ENCODE measurements at regions not wholly inside any gene's neighbourhood (a gene's known extent, or its start where the extent isn't known, plus 50 kb on each side); places are given as distances from the start of the nearest gene placed in this dataset.
A peak's percentile ranks its signal among the peaks of the same experiment; 100 is the strongest.

DNA sequence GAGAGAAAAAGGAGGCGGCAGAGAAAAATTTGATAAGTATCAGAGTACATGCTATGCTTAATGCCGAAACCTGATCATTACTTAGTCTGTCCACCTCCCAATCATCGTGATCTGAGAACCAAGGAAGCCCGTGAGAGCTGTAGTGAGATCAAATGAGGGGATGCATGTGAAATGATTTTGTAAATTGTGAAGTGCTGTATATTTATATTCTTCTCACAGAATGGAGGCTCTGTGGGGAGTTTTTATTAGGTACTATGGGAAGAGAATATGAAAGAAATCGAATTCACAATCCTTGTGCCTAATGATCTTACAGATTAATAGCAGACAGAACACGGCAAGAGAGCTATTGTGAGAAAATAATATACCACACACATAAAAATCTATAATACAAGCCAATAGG, 115.5 kb downstream of the LYPLAL1 start (continued):
- TF ChIP-seq, protein P1, sequence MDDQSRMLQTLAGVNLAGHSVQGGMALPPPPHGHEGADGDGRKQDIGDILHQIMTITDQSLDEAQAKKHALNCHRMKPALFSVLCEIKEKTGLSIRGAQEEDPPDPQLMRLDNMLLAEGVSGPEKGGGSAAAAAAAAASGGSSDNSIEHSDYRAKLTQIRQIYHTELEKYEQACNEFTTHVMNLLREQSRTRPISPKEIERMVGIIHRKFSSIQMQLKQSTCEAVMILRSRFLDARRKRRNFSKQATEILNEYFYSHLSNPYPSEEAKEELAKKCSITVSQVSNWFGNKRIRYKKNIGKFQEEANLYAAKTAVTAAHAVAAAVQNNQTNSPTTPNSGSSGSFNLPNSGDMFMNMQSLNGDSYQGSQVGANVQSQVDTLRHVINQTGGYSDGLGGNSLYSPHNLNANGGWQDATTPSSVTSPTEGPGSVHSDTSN (IDR thresholded peaks at IDR 0.05) = no peak
- TF ChIP-seq ZSCAN20 (CRISPR knock-in tag; IDR thresholded peaks at IDR 0.05) = no peak
- no peak for TF ChIP-seq CBX2 (IDR thresholded peaks at IDR 0.05; ENCODE audit: borderline replicate concordance, low read depth)

DNA sequence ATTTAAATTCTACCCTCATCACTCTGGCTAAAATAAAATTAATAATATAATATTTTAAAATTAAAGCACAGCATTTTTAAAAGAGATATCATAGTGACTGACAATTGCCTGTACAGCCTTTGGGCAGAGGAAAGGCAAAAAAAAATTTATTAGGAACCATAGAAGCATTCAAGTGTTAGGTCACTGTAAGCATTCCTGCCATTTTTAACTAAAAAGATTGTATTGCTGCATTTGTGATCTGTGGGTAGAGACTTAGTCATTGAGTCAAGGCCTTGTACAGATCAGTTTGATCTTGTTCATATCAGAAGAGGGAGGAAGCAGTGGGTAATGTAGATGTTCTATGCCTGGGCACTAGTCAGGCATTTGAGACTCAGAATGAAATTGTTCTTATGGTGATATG, 109.9 kb downstream of the LYPLAL1 start:
- ATAC-seq (no peak), FAIRE-seq (no peak), DNase-seq (ENCODE audit: low read depth in 1 of 2, low spot score in 1 of 2) (no peak)
- no peaks in the 10 kb centered on the region for H3K9me3 ChIP-seq
- H3K4me2 ChIP-seq = no peak overlapping the region
- ChIA-PET POLR2A (no interaction called here), CTCF (interaction anchor here (0.6 kb wide), 1 partner anchor 62 kb away, joined by 3 read pairs; no protein-coding TSS in a partner anchor)
- H3K27ac ChIP-seq = no peak overlapping the region
- H3K4me3 ChIP-seq = no peak overlapping the region
- TF ChIP-seq, protein P2, sequence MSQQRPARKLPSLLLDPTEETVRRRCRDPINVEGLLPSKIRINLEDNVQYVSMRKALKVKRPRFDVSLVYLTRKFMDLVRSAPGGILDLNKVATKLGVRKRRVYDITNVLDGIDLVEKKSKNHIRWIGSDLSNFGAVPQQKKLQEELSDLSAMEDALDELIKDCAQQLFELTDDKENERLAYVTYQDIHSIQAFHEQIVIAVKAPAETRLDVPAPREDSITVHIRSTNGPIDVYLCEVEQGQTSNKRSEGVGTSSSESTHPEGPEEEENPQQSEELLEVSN (IDR thresholded peaks at IDR 0.05; ENCODE audit: borderline replicate concordance, low read depth) = no peak
- TF ChIP-seq FOXS1 (CRISPR knock-in tag; IDR thresholded peaks at IDR 0.05) = no peak
- no peak for TF ChIP-seq RCOR1 (IDR thresholded peaks at IDR 0.05; ENCODE audit: low read depth, low read length)
- no peak for TF ChIP-seq HOXA7 (CRISPR knock-in tag; IDR thresholded peaks at IDR 0.05)
- TF ChIP-seq HEYL (CRISPR knock-in tag; IDR thresholded peaks at IDR 0.05) = no peak
- TF ChIP-seq, protein P3, sequence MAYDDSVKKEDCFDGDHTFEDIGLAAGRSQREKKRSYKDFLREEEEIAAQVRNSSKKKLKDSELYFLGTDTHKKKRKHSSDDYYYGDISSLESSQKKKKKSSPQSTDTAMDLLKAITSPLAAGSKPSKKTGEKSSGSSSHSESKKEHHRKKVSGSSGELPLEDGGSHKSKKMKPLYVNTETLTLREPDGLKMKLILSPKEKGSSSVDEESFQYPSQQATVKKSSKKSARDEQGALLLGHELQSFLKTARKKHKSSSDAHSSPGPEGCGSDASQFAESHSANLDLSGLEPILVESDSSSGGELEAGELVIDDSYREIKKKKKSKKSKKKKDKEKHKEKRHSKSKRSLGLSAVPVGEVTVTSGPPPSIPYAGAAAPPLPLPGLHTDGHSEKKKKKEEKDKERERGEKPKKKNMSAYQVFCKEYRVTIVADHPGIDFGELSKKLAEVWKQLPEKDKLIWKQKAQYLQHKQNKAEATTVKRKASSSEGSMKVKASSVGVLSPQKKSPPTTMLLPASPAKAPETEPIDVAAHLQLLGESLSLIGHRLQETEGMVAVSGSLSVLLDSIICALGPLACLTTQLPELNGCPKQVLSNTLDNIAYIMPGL (CRISPR knock-in tag; IDR thresholded peaks at IDR 0.05; ENCODE audit: borderline replicate concordance) = no peak
- TF ChIP-seq NR3C1 (IDR thresholded peaks at IDR 0.05) = no peak
- no peak for TF ChIP-seq CHD4 (IDR thresholded peaks at IDR 0.05; ENCODE audit: borderline replicate concordance)
- no peak for TF ChIP-seq EHMT2 (IDR thresholded peaks at IDR 0.05; ENCODE audit: low read depth)
- no peak for TF ChIP-seq NPAS2 (CRISPR knock-in tag; IDR thresholded peaks at IDR 0.05; ENCODE audit: borderline replicate concordance)
- no peak for TF ChIP-seq ZC3H11A (IDR thresholded peaks at IDR 0.05)
- TF ChIP-seq KDM1A (IDR thresholded peaks at IDR 0.05; ENCODE audit: low read depth) = no peak
- H3K4me1 ChIP-seq = peaks cover 32% of the 10 kb centered on the region

DNA sequence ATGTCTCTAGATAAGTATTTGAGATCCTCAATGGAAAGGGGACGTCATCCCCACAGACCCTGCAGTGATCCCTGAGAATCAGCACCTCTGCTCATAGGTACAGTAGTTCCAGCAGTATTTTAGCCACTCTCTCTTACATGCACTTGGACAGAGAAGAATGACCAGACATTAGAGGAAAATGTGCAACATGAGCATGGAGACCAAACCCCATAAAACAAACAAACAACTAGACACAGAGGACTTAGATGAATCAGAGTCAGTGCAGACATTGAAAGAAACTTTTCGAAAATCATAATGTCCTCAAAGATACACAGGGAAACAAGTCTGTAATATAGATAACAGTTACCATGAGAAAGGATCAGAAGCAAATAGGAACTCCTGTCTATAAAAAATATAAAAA, 108.2 kb downstream of the LYPLAL1 start:
- CTCF ChIA-PET = no interaction called here

More for the DNA sequence above, 108.2 kb downstream of the LYPLAL1 start:
- H3K4me3 ChIP-seq = no peak overlapping the region
- 49% methylated on average over 2 of the region's 2 CpGs for WGBS (ENCODE audit: missing lambda C conversion rate)
- peak overlapping the region; percentile 16 to 53 for H3K27ac ChIP-seq
- FAIRE-seq (no peak), DNase-seq (ENCODE audit: low read depth in 1 of 2, low spot score in 1 of 2) (peak in 1 of 2 experiments; percentile 48), ATAC-seq (peak in 1 of 2 experiments; percentile 69; a peak in 3 of 6 replicates)
- H3K4me1 ChIP-seq = peaks cover 32% of the 10 kb centered on the region
- POLR2A ChIA-PET = no interaction called here
- TF ChIP-seq CEBPB (IDR thresholded peaks at IDR 0.05) = no peak
- TF ChIP-seq, protein P4, sequence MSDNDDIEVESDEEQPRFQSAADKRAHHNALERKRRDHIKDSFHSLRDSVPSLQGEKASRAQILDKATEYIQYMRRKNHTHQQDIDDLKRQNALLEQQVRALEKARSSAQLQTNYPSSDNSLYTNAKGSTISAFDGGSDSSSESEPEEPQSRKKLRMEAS (IDR thresholded peaks at IDR 0.05) = no peak
- TF ChIP-seq, protein P5, sequence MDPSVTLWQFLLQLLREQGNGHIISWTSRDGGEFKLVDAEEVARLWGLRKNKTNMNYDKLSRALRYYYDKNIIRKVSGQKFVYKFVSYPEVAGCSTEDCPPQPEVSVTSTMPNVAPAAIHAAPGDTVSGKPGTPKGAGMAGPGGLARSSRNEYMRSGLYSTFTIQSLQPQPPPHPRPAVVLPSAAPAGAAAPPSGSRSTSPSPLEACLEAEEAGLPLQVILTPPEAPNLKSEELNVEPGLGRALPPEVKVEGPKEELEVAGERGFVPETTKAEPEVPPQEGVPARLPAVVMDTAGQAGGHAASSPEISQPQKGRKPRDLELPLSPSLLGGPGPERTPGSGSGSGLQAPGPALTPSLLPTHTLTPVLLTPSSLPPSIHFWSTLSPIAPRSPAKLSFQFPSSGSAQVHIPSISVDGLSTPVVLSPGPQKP (IDR thresholded peaks at IDR 0.05; ENCODE audit: low read depth, low read length) = no peak
- TF ChIP-seq, protein P3 (CRISPR knock-in tag; IDR thresholded peaks at IDR 0.05; ENCODE audit: borderline replicate concordance) = no peak
- no peak for TF ChIP-seq RAD21 (conservative IDR thresholded peaks at IDR 0.05 in 1 of 2, IDR thresholded peaks at IDR 0.05 in 1 of 2)
- no peak for TF ChIP-seq EP300 (IDR thresholded peaks at IDR 0.05)
- no peak for TF ChIP-seq TFCP2L1 (CRISPR knock-in tag; IDR thresholded peaks at IDR 0.05)
- TF ChIP-seq FOSB (CRISPR knock-in tag; IDR thresholded peaks at IDR 0.05) = no peak
- TF ChIP-seq NR3C1 (IDR thresholded peaks at IDR 0.05) = no peak
- TF ChIP-seq SREBF2 (IDR thresholded peaks at IDR 0.05) = no peak
- no peak for TF ChIP-seq BHLHE40 (IDR thresholded peaks at IDR 0.05; ENCODE audit: low read depth, low read length)
- TF ChIP-seq CHD2 (IDR thresholded peaks at IDR 0.05; ENCODE audit: low read length, partially characterized antibody) = no peak
- no peak for TF ChIP-seq CBX8 (IDR thresholded peaks at IDR 0.05)
- TF ChIP-seq ZFP36 (IDR thresholded peaks at IDR 0.05; ENCODE audit: borderline replicate concordance, partially characterized antibody) = no peak
- TF ChIP-seq RCOR1 (IDR thresholded peaks at IDR 0.05; ENCODE audit: low read depth, low read length) = no peak
- no peaks in the 10 kb centered on the region for H3K9me3 ChIP-seq
- peak overlapping the region; percentile 47 for H3K4me2 ChIP-seq

Measured in A549 (cell line).